GM19238 (cell line): ENCODE measurements at regions not wholly inside any gene's neighbourhood (a gene's known extent, or its start where the extent isn't known, plus 50 kb on each side); places are given as distances from the start of the nearest gene placed in this dataset.

ENCODE experiments used
- DNase-seq: peaks from one replicate; pipeline ENCODE4 v3.0.0; 2011; ENCODE audit warnings: low spot score; ENCODE audit not compliant: insufficient read length

DNA sequence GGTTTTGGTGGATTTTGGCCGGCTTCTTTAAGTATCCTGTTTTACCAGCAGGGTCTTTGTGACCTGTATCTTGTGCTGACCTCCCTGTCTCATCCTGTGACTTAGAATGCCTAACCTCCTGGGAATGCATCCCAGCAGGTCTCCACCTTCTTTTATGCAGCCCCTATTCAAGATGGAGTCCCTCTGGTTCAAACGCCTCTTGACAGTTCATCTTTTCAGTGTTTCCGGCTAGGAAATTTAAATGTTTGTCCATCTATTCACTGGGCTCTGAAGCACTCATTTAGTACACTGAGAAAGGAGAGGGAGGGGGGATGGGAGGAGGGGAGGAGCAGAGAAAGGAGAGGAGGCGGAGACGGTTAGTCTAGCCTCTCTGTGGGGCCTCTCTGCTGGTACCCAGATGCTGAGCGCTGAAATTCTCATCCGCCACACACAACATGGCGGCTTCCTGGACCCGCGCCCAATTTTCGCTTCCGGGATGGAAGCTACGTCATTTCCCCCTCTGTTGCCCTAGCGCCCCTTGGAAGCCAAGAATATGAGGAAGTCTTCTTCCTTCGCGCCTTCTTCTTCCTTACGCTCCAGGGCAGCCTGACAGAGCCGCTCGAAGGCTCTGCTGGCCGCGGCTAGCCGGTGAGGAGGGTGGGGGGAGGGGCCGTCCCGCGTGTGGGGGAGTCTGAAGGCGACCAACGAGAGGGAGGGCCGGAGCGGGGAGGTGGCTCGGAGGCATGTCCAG is 69.0 kb upstream of the SYT13 start:
- peak; percentile 51 for DNase-seq

DNA sequence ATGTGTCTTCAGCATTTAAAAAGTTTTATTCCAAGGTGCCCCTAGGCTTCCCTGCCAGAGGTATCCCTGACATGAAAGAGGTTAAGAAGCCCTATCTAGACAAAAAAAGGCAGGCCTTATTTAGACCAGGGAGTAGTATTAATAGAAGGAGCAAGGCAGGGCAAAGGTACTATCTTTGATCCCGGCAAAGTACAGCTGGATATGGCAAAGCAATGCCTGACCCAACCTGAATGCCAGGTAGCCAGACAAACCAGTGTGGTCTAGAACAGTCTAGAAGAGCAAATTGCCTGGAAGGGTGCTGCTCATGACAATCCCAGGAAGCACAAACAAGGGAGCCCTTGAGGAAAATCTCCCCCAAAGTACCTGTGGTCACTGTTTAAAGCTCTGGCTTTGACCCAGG is 62.6 kb upstream of the SYT13 start:
- DNase-seq: no peak

DNA sequence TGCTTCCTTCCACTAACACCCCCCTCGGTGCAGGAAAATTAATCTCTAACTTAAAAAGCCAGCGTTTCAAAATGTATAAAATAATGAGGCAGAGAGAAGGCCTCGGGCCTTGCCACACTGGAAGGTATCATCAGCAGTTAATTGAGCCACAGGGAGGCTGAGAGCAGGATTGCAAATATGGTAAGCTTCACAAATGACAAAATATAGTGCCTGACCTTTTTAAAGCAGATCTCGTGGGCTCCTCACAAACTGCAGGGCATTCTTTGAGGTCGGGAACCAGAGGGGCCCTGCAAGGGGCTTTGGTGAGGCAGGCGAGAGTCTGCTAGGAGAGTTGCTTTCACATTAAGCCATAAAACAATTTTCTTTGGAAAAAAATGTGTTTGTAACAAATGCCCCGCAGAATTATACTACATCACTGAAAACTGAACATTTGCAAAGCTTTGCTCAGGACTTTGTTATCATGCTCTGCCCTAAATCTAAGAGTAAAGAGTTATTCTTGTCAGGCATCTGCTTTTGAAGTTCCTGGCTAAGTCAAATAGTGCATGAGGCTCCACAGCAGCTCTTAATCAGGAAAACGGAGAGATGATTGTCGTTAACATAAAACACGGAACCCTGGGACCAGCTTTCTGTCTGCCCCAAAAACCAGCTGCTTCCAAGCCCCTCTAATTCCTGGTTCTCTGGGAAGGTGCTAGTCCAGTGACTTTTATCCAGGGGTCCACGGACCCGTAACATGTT is 61.4 kb upstream of the SYT13 start:
- DNase-seq: no peak

DNA sequence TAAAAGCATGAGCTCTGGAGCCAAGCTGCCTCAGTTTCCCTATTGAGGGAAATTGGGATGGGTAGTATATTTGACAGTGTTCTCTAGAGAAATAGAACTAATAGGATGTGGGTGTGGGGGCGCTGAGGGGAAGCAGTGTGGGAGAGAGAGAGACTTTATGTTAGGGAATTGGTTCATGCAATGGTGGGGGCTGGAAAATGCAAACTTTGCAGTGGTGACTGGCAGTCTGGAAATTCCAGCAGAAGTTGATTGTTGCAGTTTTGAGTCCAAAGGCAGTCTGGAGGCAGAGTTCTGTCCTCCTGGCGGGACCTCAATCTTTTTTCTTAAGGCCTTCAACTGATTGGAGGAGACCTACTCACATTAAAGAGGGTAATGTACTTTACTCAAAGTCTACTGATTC is 59.4 kb upstream of the SYT13 start:
- no peak for DNase-seq

DNA sequence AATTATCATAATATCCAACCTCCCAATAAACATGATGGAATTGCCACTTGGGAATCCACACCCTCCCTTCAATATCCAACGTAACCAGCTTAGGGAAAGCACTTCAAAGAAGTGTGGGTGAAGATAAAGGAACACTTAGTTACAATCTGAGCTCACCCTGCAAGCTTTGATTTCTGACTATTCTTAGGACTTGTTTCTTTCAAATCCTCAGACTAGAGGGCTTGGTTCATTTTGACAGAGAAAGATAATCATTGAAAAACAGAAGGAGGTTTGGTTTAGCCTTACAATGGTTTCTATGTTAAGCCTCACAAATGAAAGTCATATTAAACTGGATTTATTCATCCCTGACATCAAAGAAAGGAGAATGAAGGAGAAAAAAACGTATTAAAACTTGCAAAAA is 57.9 kb upstream of the SYT13 start:
- DNase-seq: no peak

DNA sequence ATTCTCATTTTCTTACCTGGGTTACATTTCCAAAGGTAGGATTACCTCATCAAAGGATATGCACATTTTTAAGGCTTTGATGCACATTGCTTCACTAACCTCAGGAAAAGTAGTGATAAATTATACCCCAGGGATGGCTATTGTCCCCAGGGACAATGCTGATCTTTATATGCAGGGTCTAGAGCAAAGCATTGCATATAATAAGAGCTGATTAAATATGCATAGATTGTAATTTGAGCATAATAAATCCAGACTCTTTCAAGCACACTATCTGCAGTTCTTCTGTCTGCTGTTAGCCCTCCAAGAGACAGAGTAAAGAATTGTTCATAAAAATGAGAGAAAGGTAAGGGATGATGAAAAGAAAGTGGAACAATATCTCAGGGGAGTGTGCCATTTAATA is 57.3 kb upstream of the SYT13 start:
- no peak for DNase-seq

DNA sequence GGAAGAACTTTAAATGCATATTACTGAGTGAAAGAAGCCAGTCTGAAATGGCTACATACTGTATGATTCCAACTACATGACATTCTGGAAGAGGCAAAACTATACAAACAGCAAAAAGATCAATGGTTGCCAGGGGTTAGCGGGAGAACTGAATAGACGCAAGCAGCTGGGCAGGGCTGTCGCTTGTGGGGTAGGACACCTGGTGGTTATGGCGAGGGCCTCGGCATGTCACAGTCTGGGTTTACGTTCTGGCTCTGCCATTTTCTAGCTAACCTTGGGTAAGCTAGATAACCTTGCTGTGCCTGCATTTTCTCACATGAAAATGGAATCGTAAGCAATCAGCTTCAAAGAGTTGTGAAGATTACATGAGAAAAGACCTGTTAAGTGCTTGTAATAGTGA is 55.2 kb upstream of the SYT13 start:
- no peak for DNase-seq

DNA sequence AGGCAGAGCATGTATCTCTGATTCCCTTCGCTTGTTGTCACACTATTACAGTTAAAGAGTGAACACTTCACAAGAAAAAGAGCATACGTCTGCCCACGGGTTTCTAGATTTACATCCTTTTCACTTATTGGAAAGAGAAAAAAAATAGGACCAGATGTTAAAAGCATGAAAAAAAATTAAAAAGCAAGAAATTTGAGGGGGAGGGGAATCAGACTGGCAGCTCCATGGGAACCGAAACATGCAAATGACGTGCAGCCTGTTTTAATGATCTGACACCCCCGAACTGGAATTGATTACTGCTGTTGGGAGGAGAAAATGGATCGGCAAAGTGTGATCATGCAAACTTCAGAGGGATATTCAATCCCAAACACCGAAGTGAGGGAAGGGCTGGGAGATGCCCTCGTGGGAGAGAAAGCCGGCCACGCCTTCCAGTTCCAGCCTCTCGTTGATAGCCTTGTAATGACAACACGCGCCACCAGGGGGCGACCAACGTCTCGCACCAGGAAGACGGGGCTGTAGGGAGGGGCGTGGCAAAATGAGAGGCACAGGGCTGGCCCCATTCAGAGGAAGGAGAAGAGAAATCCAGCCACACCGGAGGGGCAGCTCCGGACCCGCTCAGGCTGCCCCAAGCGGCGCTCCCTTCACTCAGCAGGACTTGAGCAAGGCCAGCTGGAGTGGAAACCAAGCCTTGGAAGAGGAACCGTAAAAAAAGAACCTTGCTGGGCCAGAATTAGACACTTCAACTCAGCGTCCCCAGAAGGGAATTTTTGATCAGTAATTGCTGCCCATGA is 53.8 kb upstream of the SYT13 start:
- DNase-seq: peak; percentile 87

DNA sequence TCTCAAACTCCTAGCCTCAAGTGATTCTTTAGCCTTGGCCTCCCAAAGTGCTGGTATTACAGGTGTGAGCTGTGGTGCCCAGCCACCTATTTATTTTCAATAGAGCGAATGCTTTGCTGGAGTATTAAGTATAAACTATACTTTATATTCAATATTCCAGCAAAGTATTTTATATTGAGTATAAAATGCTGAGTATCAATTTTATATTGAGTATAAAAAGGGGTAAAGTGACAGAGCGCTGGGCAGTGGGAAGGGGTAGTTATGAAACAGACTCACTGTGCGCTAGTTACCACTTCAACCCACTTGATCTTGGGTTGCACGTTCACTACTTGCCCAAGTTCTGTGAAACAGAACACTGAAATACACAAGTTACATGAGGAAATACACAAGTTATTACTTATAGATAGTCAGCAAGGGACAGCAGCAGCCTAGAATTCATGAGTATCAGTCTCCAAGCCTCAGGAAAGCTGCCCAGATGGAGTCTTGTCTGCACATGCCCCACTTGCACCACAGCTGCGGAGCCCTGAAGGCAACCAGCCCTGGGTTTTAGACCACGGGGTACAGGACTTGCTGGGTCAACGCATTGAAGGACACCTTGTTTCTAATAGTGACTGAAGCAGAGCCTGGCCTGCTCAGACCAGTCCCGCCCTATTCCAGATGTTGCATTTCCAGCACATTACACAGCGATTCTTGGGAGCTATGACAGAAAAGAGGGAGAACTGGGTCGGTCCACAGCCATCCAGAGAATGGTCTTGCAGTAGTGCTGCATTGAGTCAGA is 51.6 kb upstream of the SYT13 start:
- DNase-seq: no peak

DNA sequence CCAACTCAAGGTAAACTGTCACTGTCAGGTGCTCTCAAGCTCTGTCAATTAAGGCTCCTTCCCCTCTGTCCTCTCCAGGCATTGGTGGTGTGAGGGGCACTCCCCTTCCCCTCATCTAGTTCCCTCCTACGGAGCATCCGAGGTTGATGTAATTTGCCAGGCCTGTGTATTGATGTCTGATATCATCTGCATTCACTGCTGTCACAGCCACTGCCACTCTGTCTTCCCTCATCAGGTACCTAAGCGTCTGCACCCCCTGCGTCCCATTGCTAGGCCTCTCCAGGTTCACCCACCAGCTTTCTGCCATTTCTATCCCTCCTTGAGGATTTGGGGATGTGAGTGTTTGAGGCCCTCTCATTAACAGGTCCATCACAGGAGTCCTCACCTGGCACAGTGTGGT is 50.0 kb upstream of the SYT13 start:
- no peak for DNase-seq
